Spleen (tissue), 11 donors: ENCODE measurements at regions not wholly inside any gene's neighbourhood (a gene's known extent, or its start where the extent isn't known, plus 50 kb on each side); places are given as distances from the start of the nearest gene placed in this dataset.

Experiments used
- DNase-seq: peaks from one replicate; pipeline ENCODE4 v3.0.0-alpha.2; 2020
- H3K27ac ChIP-seq, 8 donors: fragments of 200-600 bp; sonication (generic) in 7 of 8; 1 replicate in 4 of 8; 2 replicates in 4 of 8; pipeline versions ENCODE4 v1.5.0 to v1.8.0; 2016 to 2021; ENCODE audit warnings: inconsistent platforms in 4 of 8, mild to moderate bottlenecking in 4 of 8, moderate library complexity in 1 of 8
- H3K27me3 ChIP-seq, 7 donors: fragments of 200-600 bp; sonication (generic) in 6 of 7; replicated peaks in 1 of 7; 1 replicate in 4 of 7; 2 replicates in 3 of 7; pipeline versions ENCODE4 v1.5.0 to v1.8.0; 2016 to 2021; ENCODE audit warnings: inconsistent platforms in 3 of 7, mild to moderate bottlenecking in 1 of 7
- H3K36me3 ChIP-seq, 6 donors: fragments of 200-600 bp; sonication (generic) in 5 of 6; 1 replicate in 4 of 6; 2 replicates in 2 of 6; pipeline versions ENCODE4 v1.5.0 to v1.8.0; 2016 to 2021; ENCODE audit warnings: inconsistent platforms in 2 of 6
- H3K4me1 ChIP-seq, 6 donors: fragments of 200-600 bp; sonication (generic) in 5 of 6; 1 replicate in 3 of 6; 2 replicates in 3 of 6; pipeline versions ENCODE4 v1.5.0 to v1.8.0; 2016 to 2021; ENCODE audit warnings: inconsistent platforms in 3 of 6
- H3K4me3 ChIP-seq, 8 donors: fragments of 200-600 bp; sonication (generic) in 7 of 8; 1 replicate in 4 of 8; 2 replicates in 4 of 8; pipeline versions ENCODE4 v1.5.0 to v1.8.0; 2016 to 2021; ENCODE audit warnings: inconsistent platforms in 4 of 8, mild to moderate bottlenecking in 4 of 8, moderate library complexity in 2 of 8
- H3K9me3 ChIP-seq, 8 donors: fragments of 200-600 bp; sonication (generic) in 7 of 8; 1 replicate in 4 of 8; 2 replicates in 4 of 8; pipeline versions ENCODE4 v1.5.0 to v1.8.0; 2016 to 2021; ENCODE audit warnings: inconsistent platforms in 4 of 8
- CTCF ChIP-seq, 11 experiments: fragments of 200-600 bp in 7 of 11; fragments of 450-650 bp in 4 of 11; sonication (generic) in 4 of 11; IDR thresholded peaks in 8 of 11; conservative IDR thresholded peaks in 3 of 11; 1 replicate in 7 of 11; 2 replicates in 4 of 11; pipeline versions ENCODE4 v1.4.0 to v1.8.0; 2016 to 2021; ENCODE audit warnings: antibody characterized with exemption in 11 of 11, inconsistent platforms in 4 of 11, mild to moderate bottlenecking in 1 of 11
- POLR2A ChIP-seq, 3 donors: fragments of 450-650 bp; IDR thresholded peaks; one replicate each; pipeline ENCODE4 v1.5.1; 2017; ENCODE audit warnings: antibody characterized with exemption in 3 of 3, mild to moderate bottlenecking in 1 of 3
- POLR2AphosphoS5 ChIP-seq, 3 donors: sonication (generic); formaldehyde crosslinking; IDR thresholded peaks; one replicate each; pipeline ENCODE4 v1.5.1; 2017; ENCODE audit warnings: antibody characterized with exemption in 3 of 3
- WGBS, 5 donors: extraction: QIAGEN DNeasy Blood & Tissue Kit in 3 of 5; methylation state at CpG; one replicate each; pipeline versions ENCODE4 v1.1.5 to v1.1.7; 2013 to 2018; 5-methylcytosine and 5-hydroxymethylcytosine counted together
- intact Hi-C: fragments of 100-400 bp; cut with DNase I; formaldehyde crosslinking; loops from one replicate; pipeline ENCODE4 v1.15.0; 2023; ENCODE audit warnings: low total_unique reads
- donor health status: healthy with polysubstance abuse.
- donor health status: DM: no; HTN: no; CAD: no; lungs with moderate emphysema.
- donor health status: DM: no; HTN: no; CAD: no.
- donor health status: Bipolar disorder and iron deficiency.
- donor health status: healthy.
- donor health status: DM: no; HTN: no; CAD: no.
- donor health status: DM: yes; HTN: yes; CAD: no.

GRCh38 chr12:20196767-20197166, 171.6 kb upstream of the PDE3A start:
- H3K27ac ChIP-seq = no peak overlapping the region
- 72 to 86% (median 76%) methylated on average over 4 of the region's 4 CpGs for WGBS, 5 donors
- intact Hi-C loops = no loop called here
- no peak for TF ChIP-seq POLR2A (IDR thresholded peaks at IDR 0.05)
- TF ChIP-seq POLR2AphosphoS5 (IDR thresholded peaks at IDR 0.05) = no peak
- no peak for TF ChIP-seq CTCF (IDR thresholded peaks at IDR 0.05 in 8 of 11, conservative IDR thresholded peaks at IDR 0.05 in 3 of 11)
- H3K4me1 ChIP-seq = no peaks in the 10 kb centered on the region
- H3K4me3 ChIP-seq = no peak overlapping the region
- no peaks in the 10 kb centered on the region for H3K36me3 ChIP-seq
- no peaks in the 10 kb centered on the region for H3K27me3 ChIP-seq
- no peaks in the 10 kb centered on the region for H3K9me3 ChIP-seq
- DNase-seq = no peak

- no peak for DNase-seq
- H3K36me3 ChIP-seq = no peaks in the 10 kb centered on the region
- intact Hi-C loops = no loop called here
- TF ChIP-seq POLR2AphosphoS5 (IDR thresholded peaks at IDR 0.05) (no peak), CTCF (IDR thresholded peaks at IDR 0.05 in 8 of 11, conservative IDR thresholded peaks at IDR 0.05 in 3 of 11) (no peak), POLR2A (IDR thresholded peaks at IDR 0.05) (no peak)
- no peaks in the 10 kb centered on the region for H3K4me1 ChIP-seq
- H3K27me3 ChIP-seq = no peaks in the 10 kb centered on the region
- H3K4me3 ChIP-seq = no peak overlapping the region
- no peak overlapping the region for H3K27ac ChIP-seq
- no peaks in the 10 kb centered on the region for H3K9me3 ChIP-seq
Measured at GRCh38 chr12:20197411-20197810, 170.9 kb upstream of the PDE3A start.

GRCh38 chr12:20199780-20200179, 168.6 kb upstream of the PDE3A start:
- no peaks in the 10 kb centered on the region for H3K4me1 ChIP-seq
- no peak overlapping the region for H3K27ac ChIP-seq
- DNase-seq = no peak
- TF ChIP-seq CTCF (IDR thresholded peaks at IDR 0.05 in 8 of 11, conservative IDR thresholded peaks at IDR 0.05 in 3 of 11) (no peak), POLR2AphosphoS5 (IDR thresholded peaks at IDR 0.05) (no peak), POLR2A (IDR thresholded peaks at IDR 0.05) (no peak)
- H3K36me3 ChIP-seq = no peaks in the 10 kb centered on the region
- no peaks in the 10 kb centered on the region for H3K9me3 ChIP-seq
- intact Hi-C loops = no loop called here
- H3K4me3 ChIP-seq = no peak overlapping the region
- H3K27me3 ChIP-seq = no peaks in the 10 kb centered on the region
- 77 to 91% (median 89%) methylated on average over 3 of the region's 3 CpGs for WGBS, 5 donors

- H3K27me3 ChIP-seq = no peaks in the 10 kb centered on the region
- no peak overlapping the region for H3K27ac ChIP-seq
- no peaks in the 10 kb centered on the region for H3K9me3 ChIP-seq
- DNase-seq = no peak
- H3K4me1 ChIP-seq = no peaks in the 10 kb centered on the region
- TF ChIP-seq POLR2A (IDR thresholded peaks at IDR 0.05) = no peak
- TF ChIP-seq POLR2AphosphoS5 (IDR thresholded peaks at IDR 0.05) = no peak
- TF ChIP-seq CTCF (IDR thresholded peaks at IDR 0.05 in 8 of 11, conservative IDR thresholded peaks at IDR 0.05 in 3 of 11) = no peak
- no peak overlapping the region for H3K4me3 ChIP-seq
- intact Hi-C loops = no loop called here
- no peaks in the 10 kb centered on the region for H3K36me3 ChIP-seq
Measured at GRCh38 chr12:20201733-20202132, 166.6 kb upstream of the PDE3A start.
